GM12891 (cell line): ENCODE measurements at regions not wholly inside any gene's neighbourhood (a gene's known extent, or its start where the extent isn't known, plus 50 kb on each side); places are given as distances from the start of the nearest gene placed in this dataset.

Experiments used
- POLR2A ChIP-seq: IDR thresholded peaks from 2 replicates; pipeline ENCODE4 v1.6.1; 2011; ENCODE audit warnings: low read depth, low read length, control low read depth
- POLR2AphosphoS5 ChIP-seq: IDR thresholded peaks from 2 replicates; pipeline ENCODE4 v1.6.1; 2011; ENCODE audit warnings: low read depth, low read length, control low read depth
- TAF1 ChIP-seq: IDR thresholded peaks from 2 replicates; pipeline ENCODE4 v1.6.1; 2011; ENCODE audit warnings: low read depth, low read length, control low read depth

DNA sequence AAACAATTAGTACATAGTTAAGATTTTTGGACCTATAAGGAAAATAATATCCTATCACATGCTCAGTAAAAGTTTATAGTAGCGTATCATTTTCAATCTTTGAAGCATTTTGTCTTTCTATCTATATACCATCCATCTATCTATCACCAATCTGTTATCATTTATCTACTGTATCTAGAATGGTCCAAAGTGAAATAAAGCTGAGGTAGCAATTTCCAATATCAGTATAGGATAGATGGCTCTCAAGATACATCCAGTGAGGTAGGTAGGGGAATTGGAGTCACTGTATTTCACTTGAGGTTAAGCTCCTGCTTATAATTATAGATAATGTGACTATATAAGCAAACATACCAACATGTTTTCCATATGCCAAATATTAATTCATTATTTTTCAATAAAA, 889.1 kb upstream of the CTNND2 start:
- TF ChIP-seq POLR2A (no peak), POLR2AphosphoS5 (no peak), TAF1 (no peak)
